Chondrocyte (in vitro differentiated cells): ENCODE measurements at regions not wholly inside any gene's neighbourhood (a gene's known extent, or its start where the extent isn't known, plus 50 kb on each side); places are given as distances from the start of the nearest gene placed in this dataset.

Source experiments
- DNase-seq: peaks from one replicate; pipeline ENCODE4 v3.0.0; 2021; ENCODE audit warnings: mixed read lengths, low spot score
- H3K27ac Mint-ChIP-seq: one replicate; pipeline ENCODE4 v1.8.0; 2021; ENCODE audit warnings: mild to moderate bottlenecking, moderate library complexity, mixed read lengths; ENCODE audit not compliant: unreplicated experiment
- H3K27me3 Mint-ChIP-seq: 2 replicates; pipeline ENCODE4 v1.8.0; 2021; ENCODE audit warnings: low read depth, mixed read lengths
- H3K36me3 Mint-ChIP-seq: 2 replicates; pipeline ENCODE4 v1.8.0; 2021; ENCODE audit warnings: low read depth, mixed read lengths
- H3K4me1 Mint-ChIP-seq: 2 replicates; pipeline ENCODE4 v1.8.0; 2021; ENCODE audit warnings: low read depth, mild to moderate bottlenecking, mixed read lengths
- H3K4me3 Mint-ChIP-seq: one replicate; pipeline ENCODE4 v1.8.0; 2021; ENCODE audit warnings: mild to moderate bottlenecking, moderate library complexity, mixed read lengths; ENCODE audit not compliant: unreplicated experiment
- H3K9me3 Mint-ChIP-seq: 2 replicates; pipeline ENCODE4 v1.8.0; 2021; ENCODE audit warnings: low read depth, mixed read lengths
- CTCF ChIP-seq: fragments of 200-600 bp; sonication (generic); IDR thresholded peaks from 2 replicates; pipeline ENCODE4 v1.5.0; 2021; ENCODE audit warnings: antibody characterized with exemption, mild to moderate bottlenecking, moderate library complexity

- Mint-ChIP-seq H3K27me3 (no peaks in the 10 kb centered on the region), H3K27ac (no peak overlapping the region)
These were observed 1022.0 kb upstream of the CELF4 start for GRCh38 chr18:38587571-38587970.

GRCh38 chr18:38586327-38586726 is 1020.7 kb upstream of the CELF4 start:
- Mint-ChIP-seq H3K36me3 (no peaks in the 10 kb centered on the region), H3K27me3 (no peaks in the 10 kb centered on the region), H3K4me1 (no peaks in the 10 kb centered on the region), H3K4me3 (no peak overlapping the region), H3K9me3 (no peaks in the 10 kb centered on the region), H3K27ac (no peak overlapping the region)
- TF ChIP-seq CTCF: no peak
- DNase-seq: no peak

More at GRCh38 chr18:38587571-38587970, 1022.0 kb upstream of the CELF4 start:
- no peaks in the 10 kb centered on the region for H3K36me3 Mint-ChIP-seq
- no peaks in the 10 kb centered on the region for H3K4me1 Mint-ChIP-seq
- DNase-seq: no peak
- no peaks in the 10 kb centered on the region for H3K9me3 Mint-ChIP-seq
- H3K4me3 Mint-ChIP-seq: no peak overlapping the region
- TF ChIP-seq CTCF: no peak

GRCh38 chr18:38579764-38580163 is 1014.2 kb upstream of the CELF4 start:
- H3K27me3 Mint-ChIP-seq: no peaks in the 10 kb centered on the region
- H3K9me3 Mint-ChIP-seq: peaks cover 8% of the 10 kb centered on the region
- H3K27ac Mint-ChIP-seq: no peak overlapping the region
- no peak for TF ChIP-seq CTCF
- H3K36me3 Mint-ChIP-seq: no peaks in the 10 kb centered on the region
- H3K4me3 Mint-ChIP-seq: no peak overlapping the region
- no peak for DNase-seq
- no peaks in the 10 kb centered on the region for H3K4me1 Mint-ChIP-seq

GRCh38 chr18:38576916-38577315 is 1011.3 kb upstream of the CELF4 start:
- no peaks in the 10 kb centered on the region for H3K27me3 Mint-ChIP-seq
- no peak for DNase-seq
- H3K36me3 Mint-ChIP-seq: no peaks in the 10 kb centered on the region
- no peak overlapping the region for H3K27ac Mint-ChIP-seq
- no peaks in the 10 kb centered on the region for H3K4me1 Mint-ChIP-seq
- TF ChIP-seq CTCF: no peak
- H3K9me3 Mint-ChIP-seq: peaks cover 8% of the 10 kb centered on the region
- no peak overlapping the region for H3K4me3 Mint-ChIP-seq

- TF ChIP-seq CTCF: no peak
- no peak overlapping the region for H3K27ac Mint-ChIP-seq
- H3K27me3 Mint-ChIP-seq: no peaks in the 10 kb centered on the region
- H3K4me1 Mint-ChIP-seq: no peaks in the 10 kb centered on the region
- H3K9me3 Mint-ChIP-seq: peaks cover 8% of the 10 kb centered on the region
- no peak overlapping the region for H3K4me3 Mint-ChIP-seq
- no peaks in the 10 kb centered on the region for H3K36me3 Mint-ChIP-seq
- DNase-seq: no peak
These were observed 1010.8 kb upstream of the CELF4 start for GRCh38 chr18:38576349-38576748.
